Right hindlimb (tissue), 1 donor: ENCODE measurements at regions not wholly inside any gene's neighbourhood (a gene's known extent, or its start where the extent isn't known, plus 50 kb on each side); places are given as distances from the start of the nearest gene placed in this dataset.

Source experiments
- DNase-seq: peaks from one replicate; pipeline ENCODE4 v3.0.0-alpha.2; 2018

- DNase-seq, result no peak
Measured at GRCh38 chr21:41651830-41652229, 115.0 kb downstream of the RIPK4 start.

GRCh38 chr21:41651406-41651805, 115.4 kb downstream of the RIPK4 start:
- no peak for DNase-seq

GRCh38 chr21:41650526-41651145, 116.2 kb downstream of the RIPK4 start:
- DNase-seq, result no peak

- no peak for DNase-seq
Measured at GRCh38 chr21:41648591-41649031, 118.2 kb downstream of the RIPK4 start.

GRCh38 chr21:41647806-41648561, 118.9 kb downstream of the RIPK4 start:
- DNase-seq, result no peak

- DNase-seq, result no peak
Measured at GRCh38 chr21:41643246-41643966, 123.4 kb downstream of the RIPK4 start.

GRCh38 chr21:41641821-41642701, 124.8 kb downstream of the RIPK4 start:
- peak; percentile 72 for DNase-seq

GRCh38 chr21:41641510-41641815, 125.4 kb downstream of the RIPK4 start:
- no peak for DNase-seq

GRCh38 chr21:41640748-41641509, 125.9 kb downstream of the RIPK4 start:
- no peak for DNase-seq

- no peak for DNase-seq
Measured at GRCh38 chr21:41639766-41640165, 127.1 kb downstream of the RIPK4 start.

- DNase-seq, result no peak
Measured at GRCh38 chr21:41639336-41639735, 127.5 kb downstream of the RIPK4 start.

GRCh38 chr21:41638201-41638790, 128.6 kb downstream of the RIPK4 start:
- DNase-seq, result no peak

- no peak for DNase-seq
Measured at GRCh38 chr21:41636636-41637630, 129.0 kb upstream of the TMPRSS2 start.

GRCh38 chr21:41635874-41636273, 127.9 kb upstream of the TMPRSS2 start:
- no peak for DNase-seq

GRCh38 chr21:41634858-41635257, 126.9 kb upstream of the TMPRSS2 start:
- no peak for DNase-seq

GRCh38 chr21:41634211-41634694, 126.3 kb upstream of the TMPRSS2 start:
- DNase-seq, result no peak

- no peak for DNase-seq
Measured at GRCh38 chr21:41633627-41634026, 125.7 kb upstream of the TMPRSS2 start.

- no peak for DNase-seq
Measured at GRCh38 chr21:41632748-41633475, 125.0 kb upstream of the TMPRSS2 start.
